ENCODE measurements at regions not wholly inside any gene's neighbourhood (a gene's known extent, or its start where the extent isn't known, plus 50 kb on each side); places are given as distances from the start of the nearest gene placed in this dataset.

DNA sequence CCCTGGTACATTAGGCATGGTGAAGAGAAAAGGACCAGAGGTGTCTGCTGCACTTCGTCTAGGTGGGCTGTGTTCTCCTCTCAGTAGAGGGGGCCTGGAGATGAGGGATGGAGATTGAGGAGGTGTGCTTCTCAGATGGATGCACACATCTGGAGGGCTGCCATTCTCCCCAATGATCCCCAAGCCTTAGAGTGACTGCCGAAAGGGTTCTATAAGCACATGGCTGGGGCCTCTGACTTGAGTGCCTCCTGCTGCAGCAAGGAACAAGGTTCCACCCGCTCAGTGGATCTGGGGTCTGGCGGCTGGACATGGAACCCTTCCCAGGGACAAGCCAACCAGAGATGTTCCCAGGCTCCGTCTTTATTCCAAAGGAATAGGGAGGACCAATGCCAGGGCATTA lies 66.8 kb downstream of the CPN2 start:
- TF ChIP-seq ZNF274 (IDR thresholded peaks at IDR 0.05; ENCODE audit: low read depth, low read length) = no peak
- TF ChIP-seq YY1 (IDR thresholded peaks at IDR 0.05; ENCODE audit: insufficient read depth, insufficient read length) = no peak
- TF ChIP-seq SUZ12 (IDR thresholded peaks at IDR 0.05; ENCODE audit: extremely low read depth, insufficient read depth, insufficient read length) = no peak
